Neural cell (in vitro differentiated cells): ENCODE measurements at regions not wholly inside any gene's neighbourhood (a gene's known extent, or its start where the extent isn't known, plus 50 kb on each side); places are given as distances from the start of the nearest gene placed in this dataset.

Source experiments
- H2AFZ ChIP-seq: fragments of 200-600, 300-800 bp; sonication (generic), shearing (Covaris generic); 2 replicates; pipeline ENCODE4 v1.6.0; 2014; ENCODE audit warnings: low read depth, mild to moderate bottlenecking, antibody characterized with exemption, low read length, moderate library complexity
- H3F3A ChIP-seq: fragments of 200-600 bp; shearing (Covaris generic); 2 replicates; pipeline ENCODE4 v1.6.1; 2016; ENCODE audit warnings: mild to moderate bottlenecking, moderate library complexity, mixed read lengths, antibody characterized with exemption, low read length; ENCODE audit not compliant: insufficient read depth, poor library complexity, severe bottlenecking
- H3K27ac ChIP-seq: fragments of 200-600, 300-800 bp; sonication (generic), shearing (Covaris generic); 2 replicates; pipeline ENCODE4 v1.5.1; 2014; ENCODE audit warnings: mild to moderate bottlenecking, low read length, moderate library complexity
- H3K27me3 ChIP-seq: fragments of 300-800, 200-600 bp; sonication (generic), shearing (Covaris generic); 2 replicates; pipeline ENCODE4 v1.6.0; 2014; ENCODE audit warnings: mild to moderate bottlenecking, low read depth, low read length, moderate library complexity; ENCODE audit not compliant: insufficient read depth
- H3K36me3 ChIP-seq: fragments of 300-800, 200-600 bp; sonication (generic), shearing (Covaris generic); 2 replicates; pipeline ENCODE4 v1.5.1; 2014; ENCODE audit warnings: mild to moderate bottlenecking, antibody characterized with exemption, low read length, moderate library complexity; ENCODE audit not compliant: insufficient read depth
- H3K4me2 ChIP-seq: fragments of 300-800, 200-600 bp; sonication (generic), shearing (Covaris generic); 2 replicates; pipeline ENCODE4 v1.6.0; 2014; ENCODE audit warnings: mild to moderate bottlenecking, low read length
- H3K4me3 ChIP-seq: fragments of 300-800, 200-600 bp; sonication (generic), shearing (Covaris generic); 2 replicates; pipeline ENCODE4 v1.5.1; 2014; ENCODE audit warnings: mild to moderate bottlenecking, low read length, moderate library complexity
- H3K79me2 ChIP-seq: fragments of 200-600 bp; shearing (Covaris generic); replicated peaks from 2 replicates; pipeline ENCODE4 v1.6.0; 2014; ENCODE audit warnings: mild to moderate bottlenecking, low read length, moderate library complexity; ENCODE audit not compliant: insufficient read depth
- H3K9ac ChIP-seq: fragments of 300-800, 200-600 bp; sonication (generic), shearing (Covaris generic); 2 replicates; pipeline ENCODE4 v1.6.1; 2016; ENCODE audit warnings: mild to moderate bottlenecking, low read length, mixed read lengths
- H3K9me2 ChIP-seq: fragments of 200-600 bp; shearing (Covaris generic); 2 replicates; pipeline ENCODE4 v1.6.1; 2016; ENCODE audit warnings: mild to moderate bottlenecking, low read length, mixed read lengths; ENCODE audit not compliant: insufficient read depth
- H3K9me3 ChIP-seq: fragments of 200-600, 300-800 bp; sonication (generic), shearing (Covaris generic); 2 replicates; pipeline ENCODE4 v1.6.1; 2016; ENCODE audit warnings: mild to moderate bottlenecking, mixed run types, low read length, moderate library complexity, mixed read lengths
- H4K20me1 ChIP-seq: fragments of 200-600 bp; shearing (Covaris generic); 2 replicates; pipeline ENCODE4 v1.6.1; 2016; ENCODE audit warnings: mild to moderate bottlenecking, mixed run types; ENCODE audit not compliant: insufficient read depth
- CTCF ChIP-seq: fragments of 450-650 bp; IDR thresholded peaks from 2 replicates; pipeline ENCODE4 v1.5.1; 2014; ENCODE audit warnings: antibody characterized with exemption, mild to moderate bottlenecking, moderate library complexity; ENCODE audit not compliant: poor library complexity, severe bottlenecking
- EP300 ChIP-seq: fragments of 450-650 bp; conservative IDR thresholded peaks from 2 replicates; pipeline ENCODE4 v1.6.1; 2014; ENCODE audit warnings: antibody characterized with exemption, mild to moderate bottlenecking, moderate library complexity; ENCODE audit not compliant: poor library complexity, severe bottlenecking
- EZH2 ChIP-seq: fragments of 200-600, 300-800 bp; shearing (Covaris generic), sonication (generic); IDR thresholded peaks from 2 replicates; pipeline ENCODE4 v1.6.1; 2014; ENCODE audit warnings: antibody characterized with exemption, low read length, borderline replicate concordance, mild to moderate bottlenecking; ENCODE audit not compliant: insufficient read depth, poor library complexity, severe bottlenecking
- MXI1 ChIP-seq: fragments of 450-650 bp; conservative IDR thresholded peaks from 2 replicates; pipeline ENCODE4 v1.6.1; 2014; ENCODE audit warnings: antibody characterized with exemption, mild to moderate bottlenecking; ENCODE audit not compliant: poor library complexity, severe bottlenecking
- POLR2AphosphoS5 ChIP-seq: IDR thresholded peaks from 2 replicates; pipeline ENCODE4 v1.6.1; 2012
- RAD21 ChIP-seq: fragments of 450-650 bp; conservative IDR thresholded peaks from 2 replicates; pipeline ENCODE4 v1.6.1; 2014; ENCODE audit warnings: antibody characterized with exemption, mild to moderate bottlenecking, moderate library complexity
- REST ChIP-seq: IDR thresholded peaks from 2 replicates; pipeline ENCODE4 v1.6.1; 2012; ENCODE audit warnings: borderline replicate concordance
- SMC3 ChIP-seq: fragments of 450-650 bp; conservative IDR thresholded peaks from 2 replicates; pipeline ENCODE4 v1.6.1; 2014; ENCODE audit warnings: antibody characterized with exemption, mild to moderate bottlenecking, moderate library complexity; ENCODE audit not compliant: poor library complexity
- TAF1 ChIP-seq: IDR thresholded peaks from 2 replicates; pipeline ENCODE4 v1.6.1; 2012; ENCODE audit warnings: low read depth

DNA sequence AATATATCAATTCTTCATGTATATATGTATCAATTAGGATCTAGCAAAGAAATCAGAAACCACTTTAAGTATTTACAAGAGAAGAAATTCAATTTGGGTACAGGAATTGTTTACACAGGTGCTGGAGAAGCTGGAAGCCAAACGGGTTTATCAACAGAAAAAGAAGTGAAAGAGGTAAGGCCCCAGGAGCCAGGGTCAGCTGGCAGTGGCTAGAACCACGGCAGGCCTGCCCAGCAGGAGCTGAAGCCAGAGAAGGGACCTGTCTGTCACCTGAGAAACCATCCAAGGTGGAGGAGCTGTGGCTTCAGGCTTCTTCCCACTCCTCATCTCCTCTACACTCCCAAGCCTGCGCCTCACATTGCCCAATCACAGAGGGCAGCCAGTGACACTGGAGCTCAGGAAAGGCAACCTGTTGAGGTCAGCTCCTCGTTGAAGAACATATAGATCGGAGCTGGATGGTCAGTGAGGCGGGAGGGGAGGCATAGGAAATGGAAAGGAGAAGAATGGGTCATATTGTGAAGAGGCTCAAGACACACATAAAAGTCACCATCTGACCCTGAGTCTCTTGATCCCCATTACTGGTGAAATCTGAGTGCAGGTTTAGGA lies 182.6 kb downstream of the REEP3 start:
- Histone ChIP-seq H3K27me3 (no peaks in the 10 kb centered on the region), H3K4me2 (no peak overlapping the region), H3F3A (no peaks in the 10 kb centered on the region), H3K27ac (no peak overlapping the region), H3K9ac (no peak overlapping the region), H3K4me3 (no peak overlapping the region), H3K36me3 (no peaks in the 10 kb centered on the region), H3K79me2 (no peaks in the 10 kb centered on the region), H3K9me3 (no peaks in the 10 kb centered on the region), H4K20me1 (no peaks in the 10 kb centered on the region), H2AFZ (no peak overlapping the region), H3K9me2 (no peaks in the 10 kb centered on the region)
- TF ChIP-seq TAF1 (no peak), POLR2AphosphoS5 (no peak), MXI1 (no peak), EZH2 (no peak), SMC3 (no peak), CTCF (no peak), EP300 (no peak), RAD21 (no peak), REST (no peak)

DNA sequence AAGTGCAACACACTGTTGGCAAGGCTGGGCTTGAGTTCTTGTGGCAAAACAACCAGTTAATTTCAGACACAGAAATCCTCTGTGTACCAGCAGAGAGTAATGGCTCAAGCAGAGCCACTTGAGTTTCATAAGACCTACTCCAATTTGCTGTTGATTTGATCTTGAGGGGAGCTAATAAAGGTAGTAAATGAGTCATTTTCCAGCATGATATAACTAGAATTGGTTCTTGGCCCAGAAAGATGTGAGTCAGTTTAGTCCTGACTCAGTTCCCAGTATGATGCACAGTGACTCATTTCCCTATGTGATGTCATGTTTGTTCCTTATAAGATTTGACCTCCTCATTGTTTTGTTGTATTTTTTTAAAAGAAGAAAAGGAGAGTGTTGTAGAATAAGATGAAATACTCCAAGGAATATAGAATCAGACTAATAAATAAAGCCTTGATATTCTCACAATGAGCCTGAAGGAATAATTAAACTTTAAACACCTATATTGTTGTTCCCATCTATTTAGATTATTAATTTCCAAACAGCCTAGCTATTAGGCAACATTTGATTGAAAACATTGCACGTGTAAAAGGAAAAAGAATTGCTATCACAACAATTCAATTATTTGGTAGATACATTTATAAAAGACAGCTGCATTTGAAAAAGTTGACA lies 186.2 kb downstream of the REEP3 start:
- H3K36me3 ChIP-seq = no peaks in the 10 kb centered on the region
- TF ChIP-seq EZH2 = no peak
- TF ChIP-seq MXI1 = no peak
- no peak for TF ChIP-seq EP300
- no peak for TF ChIP-seq TAF1
- no peak for TF ChIP-seq CTCF
- TF ChIP-seq REST = no peak
- TF ChIP-seq RAD21 = no peak
- no peak for TF ChIP-seq POLR2AphosphoS5
- no peak for TF ChIP-seq SMC3
- no peak overlapping the region for H3K9ac ChIP-seq
- H4K20me1 ChIP-seq = no peaks in the 10 kb centered on the region
- H3K79me2 ChIP-seq = no peaks in the 10 kb centered on the region
- H3K9me3 ChIP-seq = no peaks in the 10 kb centered on the region
- no peaks in the 10 kb centered on the region for H3K9me2 ChIP-seq
- no peak overlapping the region for H3K4me3 ChIP-seq
- no peak overlapping the region for H3K27ac ChIP-seq
- H2AFZ ChIP-seq = no peak overlapping the region
- H3K4me2 ChIP-seq = no peak overlapping the region
- no peaks in the 10 kb centered on the region for H3K27me3 ChIP-seq
- no peaks in the 10 kb centered on the region for H3F3A ChIP-seq
